GM12891 (cell line): ENCODE measurements at regions not wholly inside any gene's neighbourhood (a gene's known extent, or its start where the extent isn't known, plus 50 kb on each side); places are given as distances from the start of the nearest gene placed in this dataset.
"Not testable (repeated sequence)": the region's sequence is repeated elsewhere in the genome, so short reads cannot be mapped to it uniquely, and the experiment has no call there.

ENCODE experiments used
- DNase-seq: peaks from one replicate; pipeline ENCODE4 v3.0.0; 2011; ENCODE audit warnings: low spot score; ENCODE audit not compliant: insufficient read length
- FAIRE-seq: peaks from 2 replicates; lab custom pipeline; 2011; peaks lifted over from hg19 to GRCh38; lab: Jason Lieb, UNC
- PAX5 ChIP-seq: IDR thresholded peaks from 2 replicates; pipeline ENCODE4 v1.6.1; 2011; ENCODE audit warnings: low read length, moderate library complexity, mild to moderate bottlenecking; ENCODE audit not compliant: insufficient read depth, severe bottlenecking
- POLR2A ChIP-seq: IDR thresholded peaks from 2 replicates; pipeline ENCODE4 v1.6.1; 2011; ENCODE audit warnings: low read depth, low read length, control low read depth
- POLR2AphosphoS5 ChIP-seq: IDR thresholded peaks from 2 replicates; pipeline ENCODE4 v1.6.1; 2011; ENCODE audit warnings: low read depth, low read length, control low read depth
- POU2F2 ChIP-seq: IDR thresholded peaks from 2 replicates; pipeline ENCODE4 v1.6.1; 2011; ENCODE audit warnings: low read depth, mild to moderate bottlenecking, control low read depth, low read length, moderate library complexity
- SPI1 ChIP-seq: IDR thresholded peaks from 2 replicates; pipeline ENCODE4 v1.6.1; 2011; ENCODE audit warnings: low read depth, low read length, control low read depth
- TAF1 ChIP-seq: IDR thresholded peaks from 2 replicates; pipeline ENCODE4 v1.6.1; 2011; ENCODE audit warnings: low read depth, low read length, control low read depth

DNA sequence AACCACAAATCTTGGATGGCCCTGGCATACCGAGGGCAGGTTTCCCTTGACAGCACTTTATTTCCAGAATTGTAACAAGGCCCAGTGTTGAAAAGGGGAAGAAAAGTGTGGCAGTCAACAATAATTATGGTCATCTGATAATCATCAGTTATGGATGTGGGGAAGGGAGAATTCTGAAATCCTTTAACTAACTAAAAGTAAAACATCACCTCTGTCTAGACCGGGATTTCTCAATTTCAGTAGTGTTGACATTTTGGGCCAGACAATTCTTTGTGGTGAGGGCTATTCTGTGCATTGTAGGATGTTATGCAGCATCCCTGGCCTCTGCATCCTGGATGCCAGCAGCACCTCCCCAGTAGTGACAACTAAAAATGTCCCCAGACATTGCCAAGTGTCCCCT is 140.4 kb downstream of the PSAT1 start:
- FAIRE-seq, result no peak
- TF ChIP-seq SPI1, result no peak
- no peak for TF ChIP-seq POU2F2
- no peak for TF ChIP-seq PAX5
- no peak for TF ChIP-seq TAF1
- no peak for TF ChIP-seq POLR2AphosphoS5
- DNase-seq, result no peak

DNA sequence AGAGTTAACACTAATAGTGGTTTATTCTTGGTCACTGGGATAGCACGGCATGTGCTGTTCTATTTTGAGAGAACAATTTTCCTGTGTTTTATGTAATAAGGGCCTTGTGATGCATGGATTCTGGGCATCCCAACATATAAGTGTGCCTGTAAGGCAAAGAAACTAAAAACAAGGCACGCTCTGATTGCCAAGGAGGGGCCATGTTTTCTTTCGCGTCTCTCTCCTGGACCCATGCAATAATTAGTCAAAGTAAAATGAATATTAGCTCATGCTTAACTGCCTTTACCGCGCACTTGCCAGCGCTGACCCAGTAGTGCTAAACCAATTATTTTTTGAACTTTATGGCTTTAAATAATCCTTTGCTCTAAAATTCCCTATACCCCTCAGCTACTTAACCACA is 140.9 kb downstream of the PSAT1 start:
- TF ChIP-seq SPI1 (no peak), TAF1 (no peak), PAX5 (no peak), POLR2AphosphoS5 (no peak), POU2F2 (no peak), POLR2A (no peak)
- DNase-seq, result no peak
- FAIRE-seq, result no peak

DNA sequence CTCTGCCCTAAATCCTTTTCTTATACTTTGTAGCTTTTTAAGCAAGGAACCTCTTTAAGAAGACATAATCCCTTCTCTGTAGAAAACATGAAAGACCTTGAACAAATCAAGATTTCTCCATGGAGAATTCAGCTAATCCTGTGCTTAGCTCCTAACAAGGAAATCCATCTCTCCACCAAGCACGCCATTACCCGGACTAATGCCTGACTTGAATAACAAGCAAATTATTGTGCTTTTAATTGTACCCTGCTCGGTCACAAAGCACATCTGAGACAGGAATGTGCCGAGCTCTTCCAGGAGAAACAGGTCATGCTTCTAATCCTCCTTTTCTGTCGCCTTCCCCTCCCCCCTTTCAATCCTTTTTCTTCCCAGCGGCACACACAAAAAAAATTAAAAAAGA is 141.3 kb downstream of the PSAT1 start:
- no peak for DNase-seq
- FAIRE-seq, result no peak
- TF ChIP-seq POLR2AphosphoS5, result no peak
- no peak for TF ChIP-seq POU2F2
- TF ChIP-seq SPI1, result no peak
- TF ChIP-seq PAX5, result no peak
- no peak for TF ChIP-seq TAF1
- TF ChIP-seq POLR2A, result no peak

DNA sequence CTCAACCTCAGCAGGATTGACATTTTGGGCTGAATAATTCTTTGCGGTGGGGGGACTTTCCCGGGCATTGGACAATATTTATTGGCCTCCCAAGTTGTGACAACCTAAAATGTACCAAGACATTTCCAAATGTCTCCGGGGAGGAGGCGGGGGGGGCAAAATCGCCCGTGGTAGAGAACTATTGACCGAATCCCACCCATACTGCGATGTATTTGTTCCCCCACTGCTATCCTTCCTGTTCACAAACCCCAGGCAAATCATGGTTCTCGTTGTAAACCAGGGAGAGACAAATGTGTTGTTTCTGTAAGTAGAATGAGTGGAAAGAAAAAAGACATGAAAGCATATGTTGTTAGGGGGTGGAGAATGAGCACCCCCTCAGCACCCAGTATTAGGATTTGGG is 141.9 kb downstream of the PSAT1 start:
- no peak for DNase-seq
- no peak for FAIRE-seq
- TF ChIP-seq SPI1 (no peak), POLR2AphosphoS5 (no peak), POU2F2 (no peak), PAX5 (no peak), TAF1 (no peak), POLR2A (no peak)

DNA sequence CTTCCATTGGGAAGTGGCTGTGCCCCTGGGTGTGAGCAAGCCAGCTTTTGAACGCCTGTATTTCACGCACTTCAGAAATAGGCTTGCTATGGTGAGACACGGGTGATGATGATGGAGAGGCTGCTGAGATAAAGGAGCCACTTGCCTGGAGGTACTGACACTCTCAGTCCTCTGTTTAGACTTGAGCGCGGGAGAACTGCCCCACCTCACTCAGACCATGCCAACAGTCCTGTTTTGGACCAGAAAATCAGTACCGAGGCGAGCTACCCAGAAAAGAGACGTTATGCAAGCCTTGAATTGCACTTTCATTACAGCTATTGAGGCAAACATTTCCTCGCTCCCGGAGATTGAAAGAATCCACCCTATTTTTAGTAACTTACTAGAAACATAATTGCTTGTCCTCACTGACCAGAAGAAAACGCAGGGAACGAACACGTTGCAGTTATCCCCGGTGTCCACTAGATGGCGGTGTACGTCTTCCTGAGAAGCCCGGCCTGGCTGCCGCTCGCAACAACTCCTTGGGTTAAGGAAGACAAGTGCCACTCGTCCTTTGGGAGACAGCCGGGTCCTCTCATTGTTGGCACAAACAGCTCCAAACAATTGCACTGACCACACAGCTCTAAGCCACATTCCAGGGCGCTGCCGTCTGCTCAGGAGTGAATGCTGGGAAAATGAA is 142.4 kb downstream of the PSAT1 start:
- TF ChIP-seq POLR2A, result no peak
- TF ChIP-seq TAF1, result no peak
- TF ChIP-seq PAX5, result no peak
- no peak for TF ChIP-seq POLR2AphosphoS5
- TF ChIP-seq SPI1, result no peak
- TF ChIP-seq POU2F2, result no peak

DNA sequence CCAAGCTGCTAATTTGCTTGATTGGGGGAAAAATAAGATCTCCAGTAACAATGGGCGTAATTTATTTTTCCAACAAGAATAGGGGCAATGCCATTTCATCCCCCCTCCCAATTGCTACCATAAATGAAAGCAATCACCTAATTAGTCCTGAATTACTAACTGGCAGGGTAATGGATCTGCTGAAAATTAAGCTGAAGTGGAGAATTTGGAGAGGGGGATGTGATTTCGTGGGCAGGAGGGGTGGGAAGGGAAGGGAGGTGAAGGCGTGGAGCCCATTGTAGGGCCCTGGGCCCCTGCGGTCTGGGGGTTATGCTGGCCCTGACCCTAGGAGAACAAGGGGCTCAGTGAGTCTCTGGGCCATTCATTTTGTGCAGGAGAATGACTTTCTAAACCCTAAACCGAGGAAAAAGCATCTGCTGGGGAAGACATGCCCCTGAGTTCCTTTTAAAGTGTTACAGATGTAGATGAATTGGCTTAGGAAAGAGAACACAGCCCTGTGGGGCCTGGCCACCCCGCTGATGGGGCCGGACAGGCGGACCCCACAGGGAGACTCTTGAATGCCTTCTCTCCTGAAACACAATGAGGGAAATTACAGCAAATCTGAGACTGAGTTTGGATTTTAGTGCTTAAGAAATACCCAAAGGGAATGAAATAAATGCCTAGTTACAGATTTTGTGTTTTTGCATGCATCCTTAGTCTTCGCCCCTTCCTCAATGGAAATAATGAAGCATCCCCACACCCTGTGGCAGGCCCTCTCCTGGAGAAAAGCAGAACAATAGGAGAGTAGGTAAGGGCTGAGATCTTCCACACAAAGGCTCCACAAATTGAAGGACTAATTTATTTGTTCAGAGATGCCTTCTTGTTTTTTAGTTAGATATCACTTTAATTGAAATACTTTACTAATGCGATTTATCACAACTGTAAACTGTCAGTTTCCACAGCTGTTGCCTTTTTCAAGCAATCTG is 143.2 kb downstream of the PSAT1 start:
- no peak for DNase-seq
- no peak for TF ChIP-seq TAF1
- TF ChIP-seq POLR2AphosphoS5, result no peak
- TF ChIP-seq PAX5, result no peak
- TF ChIP-seq SPI1, result no peak
- TF ChIP-seq POU2F2, result no peak
- TF ChIP-seq POLR2A, result no peak
- FAIRE-seq, result no peak

More for the DNA sequence above, 142.4 kb downstream of the PSAT1 start:
- DNase-seq (peak; percentile 72), FAIRE-seq (peak; percentile 81)

DNA sequence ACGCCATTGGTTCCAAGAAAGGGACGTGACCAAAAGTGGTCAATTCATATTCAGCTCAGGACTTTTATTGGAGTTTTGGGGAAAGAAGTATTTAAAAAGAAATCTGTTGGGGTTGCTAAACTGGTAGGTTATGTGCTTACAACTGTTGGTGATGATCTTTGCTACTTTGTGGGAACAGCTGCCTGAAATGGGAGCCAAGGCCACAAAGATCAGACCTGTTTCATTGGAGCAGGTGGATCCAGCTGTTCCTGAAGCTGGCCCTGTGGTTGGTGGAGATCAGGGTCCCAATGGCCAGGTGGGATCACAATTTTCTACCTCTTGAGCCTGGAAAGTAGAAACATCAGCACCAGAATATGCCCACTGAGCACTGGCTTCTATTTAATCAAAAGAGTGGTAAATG is 144.5 kb downstream of the PSAT1 start:
- FAIRE-seq (no peak), DNase-seq (no peak)
- TF ChIP-seq POLR2AphosphoS5 (no peak), POU2F2 (no peak), SPI1 (no peak), TAF1 (no peak), POLR2A (no peak), PAX5 (no peak)

DNA sequence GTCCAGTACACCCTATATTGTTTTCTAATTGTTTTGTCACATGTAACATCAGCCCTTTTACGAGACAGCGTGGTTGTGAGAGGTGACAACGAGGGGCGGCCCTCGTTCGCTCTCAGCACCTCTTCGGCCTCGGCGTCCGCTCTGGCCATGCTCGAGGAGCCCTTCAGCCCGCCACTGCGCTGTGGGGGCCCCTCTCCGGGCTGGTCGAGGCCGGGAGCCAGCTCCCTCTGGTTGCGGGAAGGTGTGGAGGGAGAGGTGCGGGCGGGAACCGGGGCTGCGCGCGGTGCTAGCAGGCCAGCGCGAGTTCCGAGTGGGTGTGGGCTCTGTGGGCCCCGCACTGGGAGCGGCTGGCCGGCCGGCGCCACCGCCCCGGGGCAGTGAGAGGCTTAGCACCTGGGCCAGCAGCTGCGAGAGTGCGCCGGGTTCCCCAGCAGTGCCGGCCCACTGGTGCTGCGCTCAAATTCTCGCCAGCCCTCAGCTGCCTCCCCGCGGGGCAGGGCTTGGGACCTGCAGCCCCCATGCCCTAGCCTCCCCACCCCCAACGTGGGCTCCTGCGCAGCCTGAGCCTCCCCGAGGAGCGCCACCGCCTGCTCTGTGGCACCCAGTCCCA is 145.0 kb downstream of the PSAT1 start:
- FAIRE-seq (no peak), DNase-seq (no peak)
- no peak for TF ChIP-seq POLR2A

DNA sequence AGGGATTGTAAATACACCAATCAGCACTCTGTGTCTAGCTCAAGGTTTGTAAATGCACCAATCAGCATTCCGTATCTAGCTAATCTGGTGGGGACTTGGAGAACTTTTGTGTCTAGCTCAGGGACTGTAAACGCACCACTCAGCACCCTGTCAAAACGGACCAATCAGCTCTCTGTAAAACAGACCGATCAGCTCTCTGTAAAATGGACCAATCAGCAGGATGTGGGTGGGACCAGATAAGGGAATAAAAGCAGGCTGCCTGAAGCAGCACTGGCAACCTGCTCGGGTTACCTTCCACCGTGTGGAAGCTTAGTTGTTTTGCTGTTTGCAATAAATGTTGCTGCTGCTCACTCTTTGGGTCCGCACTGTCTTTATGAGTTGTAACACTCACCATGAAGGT is 145.7 kb downstream of the PSAT1 start:
- FAIRE-seq, DNase-seq: not testable (repeated sequence)

DNA sequence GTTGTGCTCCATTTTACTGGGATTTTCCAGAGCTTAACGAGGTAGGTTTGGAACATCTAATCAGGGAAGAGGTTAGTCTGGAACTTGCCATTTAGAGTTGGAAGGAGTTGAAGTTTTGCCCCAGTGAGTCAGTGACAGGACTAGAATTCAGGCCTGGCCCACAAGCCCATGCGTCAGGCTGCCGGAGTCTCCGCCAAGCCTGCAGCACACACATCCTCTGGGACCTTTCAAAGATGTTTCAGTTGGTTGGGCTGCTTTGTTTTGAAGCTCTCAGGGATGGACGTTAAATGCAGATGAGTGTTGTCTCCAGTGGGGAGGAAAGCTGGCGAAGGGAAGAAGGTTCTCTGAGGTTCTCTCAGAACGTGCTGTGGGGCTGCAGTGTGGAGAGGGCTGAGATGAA is 147.0 kb downstream of the PSAT1 start:
- TF ChIP-seq SPI1, result no peak
- no peak for TF ChIP-seq POLR2A
- no peak for TF ChIP-seq POU2F2
- TF ChIP-seq PAX5, result no peak
- TF ChIP-seq TAF1, result no peak
- no peak for TF ChIP-seq POLR2AphosphoS5
- FAIRE-seq (no peak), DNase-seq (no peak)
